ENCODE measurements at regions not wholly inside any gene's neighbourhood (a gene's known extent, or its start where the extent isn't known, plus 50 kb on each side); places are given as distances from the start of the nearest gene placed in this dataset.

DNA sequence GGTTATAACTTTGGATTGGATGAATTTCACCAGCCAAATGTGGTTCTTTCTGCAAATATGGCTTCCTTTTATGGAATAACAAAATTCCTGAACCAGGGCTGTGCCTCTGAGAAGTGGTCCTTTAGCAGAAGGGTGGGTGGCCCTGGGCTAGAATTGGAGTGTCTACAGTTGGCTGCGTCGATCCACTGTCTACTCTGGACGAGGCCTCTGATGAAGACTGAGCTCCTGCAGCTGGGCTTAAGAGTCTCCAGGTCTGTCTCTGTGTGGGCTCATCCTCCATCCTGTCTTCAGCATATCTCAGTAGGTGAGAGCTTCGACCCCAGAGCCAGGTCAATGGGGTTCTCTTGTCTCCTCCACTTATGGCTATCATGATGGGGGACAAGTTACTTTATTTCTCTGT lies 166.3 kb upstream of the PMEPA1 start:
- Histone ChIP-seq H3K27ac (ENCODE audit: low read depth) (no peak overlapping the region), H3K27me3 (ENCODE audit: insufficient read depth) (no peaks in the 10 kb centered on the region), H3K4me2 (no peak overlapping the region), H3K4me1 (ENCODE audit: insufficient read depth) (no peaks in the 10 kb centered on the region), H3K79me2 (replicated peaks; ENCODE audit: insufficient read depth) (no peaks in the 10 kb centered on the region), H3K4me3 (no peak overlapping the region), H3K9me2 (ENCODE audit: insufficient read depth) (no peaks in the 10 kb centered on the region), H2AFZ (no peak overlapping the region), H3K36me3 (ENCODE audit: insufficient read depth) (no peaks in the 10 kb centered on the region), H4K20me1 (replicated peaks; ENCODE audit: insufficient read depth) (no peaks in the 10 kb centered on the region), H3F3A (replicated peaks; ENCODE audit: low read depth) (no peaks in the 10 kb centered on the region)
- H3K4me3 Mint-ChIP-seq, result no peak overlapping the region
- no peaks in the 10 kb centered on the region for H3K36me3 Mint-ChIP-seq (ENCODE audit: low read depth)
- TF ChIP-seq ZNF331 (CRISPR knock-in tag; IDR thresholded peaks at IDR 0.05; ENCODE audit: low read depth) (no peak), EZH2 (IDR thresholded peaks at IDR 0.05; ENCODE audit: low read depth, unreplicated experiment) (no peak), ZNF462 (CRISPR knock-in tag; IDR thresholded peaks at IDR 0.05) (no peak), ZNF114 (CRISPR knock-in tag; IDR thresholded peaks at IDR 0.05) (no peak), EZH2phosphoT487 (IDR thresholded peaks at IDR 0.05; ENCODE audit: unreplicated experiment) (no peak), STAT1 (IDR thresholded peaks at IDR 0.05; ENCODE audit: unreplicated experiment) (no peak), NANOG (IDR thresholded peaks at IDR 0.05; ENCODE audit: borderline replicate concordance) (no peak), ETS1 (IDR thresholded peaks at IDR 0.05) (no peak), JUNB (IDR thresholded peaks at IDR 0.05; ENCODE audit: unreplicated experiment) (no peak), POLR2AphosphoS5 (IDR thresholded peaks at IDR 0.05; ENCODE audit: low read depth) (no peak), CREB1 (CRISPR knock-in tag; IDR thresholded peaks at IDR 0.05; ENCODE audit: low read depth) (no peak), CTCF (conservative IDR thresholded peaks at IDR 0.05; ENCODE audit: low read depth in 2 of 2) (no peak)
- TF ChIP-seq, protein P1, sequence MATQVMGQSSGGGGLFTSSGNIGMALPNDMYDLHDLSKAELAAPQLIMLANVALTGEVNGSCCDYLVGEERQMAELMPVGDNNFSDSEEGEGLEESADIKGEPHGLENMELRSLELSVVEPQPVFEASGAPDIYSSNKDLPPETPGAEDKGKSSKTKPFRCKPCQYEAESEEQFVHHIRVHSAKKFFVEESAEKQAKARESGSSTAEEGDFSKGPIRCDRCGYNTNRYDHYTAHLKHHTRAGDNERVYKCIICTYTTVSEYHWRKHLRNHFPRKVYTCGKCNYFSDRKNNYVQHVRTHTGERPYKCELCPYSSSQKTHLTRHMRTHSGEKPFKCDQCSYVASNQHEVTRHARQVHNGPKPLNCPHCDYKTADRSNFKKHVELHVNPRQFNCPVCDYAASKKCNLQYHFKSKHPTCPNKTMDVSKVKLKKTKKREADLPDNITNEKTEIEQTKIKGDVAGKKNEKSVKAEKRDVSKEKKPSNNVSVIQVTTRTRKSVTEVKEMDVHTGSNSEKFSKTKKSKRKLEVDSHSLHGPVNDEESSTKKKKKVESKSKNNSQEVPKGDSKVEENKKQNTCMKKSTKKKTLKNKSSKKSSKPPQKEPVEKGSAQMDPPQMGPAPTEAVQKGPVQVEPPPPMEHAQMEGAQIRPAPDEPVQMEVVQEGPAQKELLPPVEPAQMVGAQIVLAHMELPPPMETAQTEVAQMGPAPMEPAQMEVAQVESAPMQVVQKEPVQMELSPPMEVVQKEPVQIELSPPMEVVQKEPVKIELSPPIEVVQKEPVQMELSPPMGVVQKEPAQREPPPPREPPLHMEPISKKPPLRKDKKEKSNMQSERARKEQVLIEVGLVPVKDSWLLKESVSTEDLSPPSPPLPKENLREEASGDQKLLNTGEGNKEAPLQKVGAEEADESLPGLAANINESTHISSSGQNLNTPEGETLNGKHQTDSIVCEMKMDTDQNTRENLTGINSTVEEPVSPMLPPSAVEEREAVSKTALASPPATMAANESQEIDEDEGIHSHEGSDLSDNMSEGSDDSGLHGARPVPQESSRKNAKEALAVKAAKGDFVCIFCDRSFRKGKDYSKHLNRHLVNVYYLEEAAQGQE (IDR thresholded peaks at IDR 0.05; ENCODE audit: unreplicated experiment), result no peak
- H3K27ac Mint-ChIP-seq, result no peak overlapping the region
- peaks cover 12% of the 10 kb centered on the region for H3K27me3 Mint-ChIP-seq (ENCODE audit: insufficient read depth, low read depth, poor library complexity)
- ATAC-seq, result no peak
- H3K9me3 Mint-ChIP-seq, result no peaks in the 10 kb centered on the region
- peaks cover 11% of the 10 kb centered on the region for H3K4me1 Mint-ChIP-seq
- no peak for DNase-seq (ENCODE audit: low spot score)
